Neural progenitor cell (in vitro differentiated cells): ENCODE measurements at regions not wholly inside any gene's neighbourhood (a gene's known extent, or its start where the extent isn't known, plus 50 kb on each side); places are given as distances from the start of the nearest gene placed in this dataset.

Experiments
- DNase-seq: peaks from one replicate; pipeline ENCODE4 v3.0.0-alpha.2; 2016; ENCODE audit warnings: low spot score
- H2AFZ ChIP-seq: fragments of 200-600 bp; sonication (generic); replicated peaks from 2 replicates; pipeline ENCODE4 v1.6.1; 2016; ENCODE audit warnings: antibody characterized with exemption
- H3F3A ChIP-seq: fragments of 200-600 bp; sonication (generic); 2 replicates; pipeline ENCODE4 v1.6.1; 2016; ENCODE audit warnings: antibody characterized with exemption, low read depth
- H3K27ac ChIP-seq: fragments of 200-600 bp; sonication (generic); 2 replicates; pipeline ENCODE4 v1.5.1; 2016; ENCODE audit warnings: mild to moderate bottlenecking
- H3K27me3 ChIP-seq: fragments of 200-600 bp; sonication (generic); 2 replicates; pipeline ENCODE4 v1.6.1; 2016; ENCODE audit warnings: mild to moderate bottlenecking, moderate library complexity
- H3K36me3 ChIP-seq: fragments of 200-600 bp; sonication (generic); 2 replicates; pipeline ENCODE4 v1.5.1; 2016
- H3K4me1 ChIP-seq: fragments of 200-600 bp; sonication (generic); 2 replicates; pipeline ENCODE4 v1.6.1; 2016; ENCODE audit warnings: mixed run types
- H3K4me2 ChIP-seq: fragments of 200-600 bp; sonication (generic); 2 replicates; pipeline ENCODE4 v1.6.1; 2016
- H3K4me3 ChIP-seq: fragments of 200-600 bp; sonication (generic); 2 replicates; pipeline ENCODE4 v1.5.1; 2016
- H3K79me2 ChIP-seq: fragments of 200-600 bp; sonication (generic); 2 replicates; pipeline ENCODE4 v1.6.1; 2016; ENCODE audit warnings: low read depth
- H3K9ac ChIP-seq: fragments of 200-600 bp; sonication (generic); 2 replicates; pipeline ENCODE4 v1.6.1; 2016
- H3K9me3 ChIP-seq: fragments of 200-600 bp; sonication (generic); 2 replicates; pipeline ENCODE4 v1.5.1; 2016; ENCODE audit warnings: low read depth
- H4K20me1 ChIP-seq: fragments of 200-600 bp; sonication (generic); 2 replicates; pipeline ENCODE4 v1.6.1; 2016; ENCODE audit warnings: low read depth
- H3K27ac Mint-ChIP-seq: 3 replicates; pipeline ENCODE4 v1.8.0; 2021; ENCODE audit warnings: mixed read lengths
- H3K27me3 Mint-ChIP-seq: 2 replicates; pipeline ENCODE4 v1.8.0; 2022; ENCODE audit warnings: low read depth, mild to moderate bottlenecking, inconsistent platforms, moderate library complexity, mixed read lengths; ENCODE audit not compliant: insufficient read depth
- H3K36me3 Mint-ChIP-seq: 3 replicates; pipeline ENCODE4 v1.8.0; 2021; ENCODE audit warnings: mixed read lengths
- H3K4me1 Mint-ChIP-seq: 3 replicates; pipeline ENCODE4 v1.8.0; 2021; ENCODE audit warnings: mixed read lengths
- H3K4me3 Mint-ChIP-seq: 3 replicates; pipeline ENCODE4 v1.8.0; 2021; ENCODE audit warnings: mild to moderate bottlenecking, moderate library complexity, mixed read lengths
- H3K9me3 Mint-ChIP-seq: 3 replicates; pipeline ENCODE4 v1.8.0; 2020; ENCODE audit warnings: mixed read lengths
- EZH2 ChIP-seq: fragments of 200-600 bp; sonication (generic); IDR thresholded peaks from 2 replicates; pipeline ENCODE4 v1.6.1; 2017; ENCODE audit warnings: antibody characterized with exemption, mild to moderate bottlenecking, moderate library complexity
- EZH2phosphoT487 ChIP-seq: fragments of 200-600 bp; sonication (generic); IDR thresholded peaks from 2 replicates; pipeline ENCODE4 v1.6.1; 2017; ENCODE audit warnings: antibody characterized with exemption
- TF ChIP-seq, protein P1 (sequence below): fragments of 200-600 bp; sonication (generic); IDR thresholded peaks from 2 replicates; pipeline ENCODE4 v1.5.1; 2017; ENCODE audit warnings: antibody characterized with exemption, mild to moderate bottlenecking

DNA sequence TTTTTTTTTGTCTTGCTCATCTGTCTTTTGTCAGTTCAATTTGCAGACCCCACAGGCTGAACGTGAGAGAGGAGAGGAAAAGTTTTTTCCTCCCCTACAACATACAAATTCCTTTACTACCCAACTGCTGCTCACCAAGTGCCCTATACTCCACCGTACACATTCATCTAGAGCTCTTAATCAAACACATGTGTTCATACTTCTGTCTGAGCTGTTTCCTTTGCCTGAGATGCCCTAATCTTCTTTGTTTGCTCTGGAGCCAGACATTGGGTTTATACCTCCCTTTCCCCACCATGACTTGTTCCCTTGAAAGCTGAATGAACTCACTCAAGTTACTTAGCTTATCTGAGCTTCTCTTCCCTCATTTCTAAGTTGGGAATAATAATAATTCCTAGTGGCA, 122.7 kb upstream of the RASGRP1 start:
- H3K4me3 Mint-ChIP-seq: no peak overlapping the region
- Histone ChIP-seq H3K27me3 (no peaks in the 10 kb centered on the region), H3K4me3 (no peak overlapping the region), H3K9me3 (no peaks in the 10 kb centered on the region), H3K4me2 (no peak overlapping the region), H3K4me1 (peaks cover 5% of the 10 kb centered on the region), H3K27ac (no peak overlapping the region), H4K20me1 (no peaks in the 10 kb centered on the region), H3F3A (no peaks in the 10 kb centered on the region), H2AFZ (no peak overlapping the region), H3K79me2 (no peaks in the 10 kb centered on the region), H3K36me3 (no peaks in the 10 kb centered on the region), H3K9ac (no peak overlapping the region)
- H3K4me1 Mint-ChIP-seq: peaks cover 20% of the 10 kb centered on the region
- no peaks in the 10 kb centered on the region for H3K36me3 Mint-ChIP-seq
- H3K27me3 Mint-ChIP-seq: peaks cover 5% of the 10 kb centered on the region
- TF ChIP-seq EZH2phosphoT487: no peak
- no peak for TF ChIP-seq EZH2
- TF ChIP-seq, protein P1, sequence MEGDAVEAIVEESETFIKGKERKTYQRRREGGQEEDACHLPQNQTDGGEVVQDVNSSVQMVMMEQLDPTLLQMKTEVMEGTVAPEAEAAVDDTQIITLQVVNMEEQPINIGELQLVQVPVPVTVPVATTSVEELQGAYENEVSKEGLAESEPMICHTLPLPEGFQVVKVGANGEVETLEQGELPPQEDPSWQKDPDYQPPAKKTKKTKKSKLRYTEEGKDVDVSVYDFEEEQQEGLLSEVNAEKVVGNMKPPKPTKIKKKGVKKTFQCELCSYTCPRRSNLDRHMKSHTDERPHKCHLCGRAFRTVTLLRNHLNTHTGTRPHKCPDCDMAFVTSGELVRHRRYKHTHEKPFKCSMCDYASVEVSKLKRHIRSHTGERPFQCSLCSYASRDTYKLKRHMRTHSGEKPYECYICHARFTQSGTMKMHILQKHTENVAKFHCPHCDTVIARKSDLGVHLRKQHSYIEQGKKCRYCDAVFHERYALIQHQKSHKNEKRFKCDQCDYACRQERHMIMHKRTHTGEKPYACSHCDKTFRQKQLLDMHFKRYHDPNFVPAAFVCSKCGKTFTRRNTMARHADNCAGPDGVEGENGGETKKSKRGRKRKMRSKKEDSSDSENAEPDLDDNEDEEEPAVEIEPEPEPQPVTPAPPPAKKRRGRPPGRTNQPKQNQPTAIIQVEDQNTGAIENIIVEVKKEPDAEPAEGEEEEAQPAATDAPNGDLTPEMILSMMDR: no peak
- DNase-seq: no peak
- no peak overlapping the region for H3K27ac Mint-ChIP-seq
- H3K9me3 Mint-ChIP-seq: no peaks in the 10 kb centered on the region

- Histone ChIP-seq H3K27me3 (no peaks in the 10 kb centered on the region), H3K9me3 (no peaks in the 10 kb centered on the region), H3K4me3 (no peak overlapping the region), H3K79me2 (no peaks in the 10 kb centered on the region), H2AFZ (no peak overlapping the region), H3K9ac (no peak overlapping the region), H4K20me1 (no peaks in the 10 kb centered on the region), H3K4me1 (peaks cover 5% of the 10 kb centered on the region), H3F3A (no peaks in the 10 kb centered on the region), H3K36me3 (no peaks in the 10 kb centered on the region), H3K4me2 (no peak overlapping the region), H3K27ac (no peak overlapping the region)
- no peaks in the 10 kb centered on the region for H3K9me3 Mint-ChIP-seq
- H3K4me3 Mint-ChIP-seq: no peak overlapping the region
- no peaks in the 10 kb centered on the region for H3K36me3 Mint-ChIP-seq
- peaks cover 8% of the 10 kb centered on the region for H3K27me3 Mint-ChIP-seq
- TF ChIP-seq EZH2: no peak
- no peak for TF ChIP-seq EZH2phosphoT487
- TF ChIP-seq, protein P1: no peak
- no peak overlapping the region for H3K27ac Mint-ChIP-seq
- peaks cover 20% of the 10 kb centered on the region for H3K4me1 Mint-ChIP-seq
- no peak for DNase-seq
These were observed 123.3 kb upstream of the RASGRP1 start for GRCh38 chr15:38687775-38688495.

- H3K4me1 Mint-ChIP-seq: peaks cover 20% of the 10 kb centered on the region
- DNase-seq: no peak
- Histone ChIP-seq H3K9me3 (no peaks in the 10 kb centered on the region), H3K4me1 (peaks cover 5% of the 10 kb centered on the region), H3K27me3 (no peaks in the 10 kb centered on the region), H4K20me1 (no peaks in the 10 kb centered on the region), H2AFZ (no peak overlapping the region), H3K79me2 (no peaks in the 10 kb centered on the region), H3F3A (no peaks in the 10 kb centered on the region), H3K9ac (no peak overlapping the region), H3K4me3 (no peak overlapping the region), H3K27ac (no peak overlapping the region), H3K36me3 (no peaks in the 10 kb centered on the region), H3K4me2 (no peak overlapping the region)
- no peaks in the 10 kb centered on the region for H3K9me3 Mint-ChIP-seq
- TF ChIP-seq EZH2 (no peak), EZH2phosphoT487 (no peak)
- TF ChIP-seq, protein P1: no peak
- H3K27ac Mint-ChIP-seq: no peak overlapping the region
- H3K36me3 Mint-ChIP-seq: no peaks in the 10 kb centered on the region
- H3K27me3 Mint-ChIP-seq: peaks cover 8% of the 10 kb centered on the region
- no peak overlapping the region for H3K4me3 Mint-ChIP-seq
These were observed 124.1 kb upstream of the RASGRP1 start for GRCh38 chr15:38688761-38689160.
